ENCODE measurements at regions not wholly inside any gene's neighbourhood (a gene's known extent, or its start where the extent isn't known, plus 50 kb on each side); places are given as distances from the start of the nearest gene placed in this dataset.

GRCh38 chr2:16106619-16107018 lies 166.3 kb downstream of the MYCN start:
- no peaks in the 10 kb centered on the region for H3K79me2 ChIP-seq (ENCODE audit: control insufficient read depth in 1 of 2, insufficient read depth in 2 of 2, low read length in 2 of 2)
- no peak overlapping the region for H2BK15ac ChIP-seq (ENCODE audit: low read length)
- H2BK12ac ChIP-seq (ENCODE audit: low read depth, low read length) = peak overlapping the region; percentile 94
- CTCF ChIA-PET (ENCODE audit: partially characterized antibody) = interaction anchor here (0.9 to 5.8 kb wide), 9 partner anchors 8 to 314 kb away, joined by 3 to 28 read pairs (median 4); partner anchors contain the start of gene MYCN
- peaks cover 23 to 41% (median 33%) of the 10 kb centered on the region in 4 experiments for H3K4me1 ChIP-seq (replicated peaks in 1 of 4; ENCODE audit: control insufficient read depth in 3 of 4, insufficient read depth in 4 of 4, low read length in 3 of 4)
- peak overlapping the region; percentile 56 for H4K91ac ChIP-seq (replicated peaks; ENCODE audit: insufficient read length, low read length)
- no peaks in the 10 kb centered on the region for H3K36me3 ChIP-seq (ENCODE audit: control insufficient read depth in 2 of 4, insufficient read depth in 4 of 4, low read length in 3 of 4)
- no peaks in the 10 kb centered on the region for H3K9me3 ChIP-seq (ENCODE audit: insufficient read depth in 2 of 2, low read depth in 1 of 2, low read length in 1 of 2)
- H3K9ac ChIP-seq (replicated peaks in 1 of 4; ENCODE audit: extremely low read depth in 1 of 4, low read depth in 3 of 4, low read length in 3 of 4) = peak overlapping the region in 1 of 4 experiments; percentile 42; a peak in 2 of 7 replicates
- peak overlapping the region; percentile 93 for H3K18ac ChIP-seq (ENCODE audit: extremely low read depth, low read length)
- H3K4ac ChIP-seq (replicated peaks; ENCODE audit: insufficient read length, low read depth, low read length) = peak overlapping the region; percentile 28
- H3K4me2 ChIP-seq (ENCODE audit: insufficient read depth in 1 of 2, low read depth in 2 of 2, low read length in 2 of 2) = peak overlapping the region; percentile 76 to 96; a peak in 3 of 4 replicates
- H2AK5ac ChIP-seq (ENCODE audit: low read depth, low read length) = peak overlapping the region; percentile 91; the same call in 1 of the 2 replicates
- peak overlapping the region; percentile 77 for H4K5ac ChIP-seq (ENCODE audit: insufficient read length, low read depth, low read length)
- no peak overlapping the region for H3K23ac ChIP-seq (ENCODE audit: insufficient read length)
- no peaks in the 10 kb centered on the region for H3K79me1 ChIP-seq (ENCODE audit: low read depth, low read length)
- no peaks in the 10 kb centered on the region for H3K27me3 ChIP-seq (replicated peaks in 1 of 4; ENCODE audit: control insufficient read depth in 3 of 4, extremely low read depth in 1 of 4, insufficient read depth in 3 of 4, low read length in 3 of 4)
- FAIRE-seq (no peak), DNase-seq (ENCODE audit: low read depth in 1 of 2, low spot score in 2 of 2) (no peak)
- H4K20me1 ChIP-seq (replicated peaks in 1 of 2; ENCODE audit: control insufficient read depth in 1 of 2, insufficient read depth in 2 of 2, low read length in 2 of 2) = no peaks in the 10 kb centered on the region
- no peak overlapping the region; the same call in 1 of the 2 replicates for H2AFZ ChIP-seq (ENCODE audit: low read length)
- H3K14ac ChIP-seq (ENCODE audit: insufficient read length) = no peak overlapping the region
- POLR2A ChIA-PET (ENCODE audit: partially characterized antibody) = interaction anchor here (1.6 to 5.0 kb wide), 4 partner anchors 10 to 166 kb away, joined by 3 to 46 read pairs (median 10); partner anchors contain the start of gene MYCN
- H2BK20ac ChIP-seq (ENCODE audit: low read length) = peak overlapping the region; percentile 24; the same call in 1 of the 2 replicates
- H3K23me2 ChIP-seq (ENCODE audit: low read depth, low read length) = peaks cover 5% of the 10 kb centered on the region
- H4K8ac ChIP-seq (ENCODE audit: extremely low read depth, insufficient read depth, low read length) = no peak overlapping the region
- peak overlapping the region; percentile 66 for H2BK120ac ChIP-seq (replicated peaks; ENCODE audit: low read depth, low read length)
- H3K56ac ChIP-seq (replicated peaks; ENCODE audit: insufficient read length, low read depth, low read length) = peak overlapping the region; percentile 48
- H3K27ac ChIP-seq (ENCODE audit: low read depth, low read length) = no peak overlapping the region; the same call in 1 of the 2 replicates
- H2BK5ac ChIP-seq (ENCODE audit: low read depth, low read length) = peak overlapping the region; percentile 96
- WGBS, 2 experiments (ENCODE audit: extremely low coverage in 1 of 2, insufficient coverage in 1 of 2, insufficient read length in 1 of 2, insufficient replicate concordance in 2 of 2, low coverage in 1 of 2, low lambda C conversion rate in 2 of 2, missing lambda C conversion rate in 1 of 2) = 68% methylated on average over 6 of the region's 6 CpGs; no CpG with 5 or more reads in 1 of the 2 experiments
- H3K4me3 ChIP-seq (ENCODE audit: extremely low read depth in 1 of 4, insufficient read depth in 2 of 4, low read depth in 3 of 4, low read length in 4 of 4) = peak overlapping the region in 1 of 4 experiments; percentile 51; a peak in 1 of 8 replicates
- no peak for TF ChIP-seq ZNF274 (IDR thresholded peaks at IDR 0.05; ENCODE audit: borderline replicate concordance, extremely low read depth, low read length)
- no peak for TF ChIP-seq POLR2AphosphoS5 (IDR thresholded peaks at IDR 0.05; ENCODE audit: low read depth, low read length)
- no peak for TF ChIP-seq TAF7 (optimal IDR thresholded peaks at IDR 0.05; ENCODE audit: borderline replicate concordance, low read depth, low read length)
- no peak for TF ChIP-seq POLR2A (IDR thresholded peaks at IDR 0.05; ENCODE audit: control extremely low read depth in 1 of 2, low read depth in 2 of 2, low read length in 2 of 2)
- no peak for TF ChIP-seq CEBPB (IDR thresholded peaks at IDR 0.05; ENCODE audit: low read depth, low read length)
- TF ChIP-seq CBX5 (IDR thresholded peaks at IDR 0.05; ENCODE audit: low read depth, low read length) = no peak
- no peak for TF ChIP-seq JUN (IDR thresholded peaks at IDR 0.05; ENCODE audit: low read depth, low read length)
- no peak for TF ChIP-seq HDAC6 (IDR thresholded peaks at IDR 0.05; ENCODE audit: low read depth, low read length)
- TF ChIP-seq CREB1 (IDR thresholded peaks at IDR 0.05) = no peak
- no peak for TF ChIP-seq KDM1A (IDR thresholded peaks at IDR 0.05; ENCODE audit: borderline replicate concordance, low read length)
- TF ChIP-seq KDM4A (IDR thresholded peaks at IDR 0.05; ENCODE audit: low read depth, low read length, severe bottlenecking) = no peak
- TF ChIP-seq SP4 (IDR thresholded peaks at IDR 0.05; ENCODE audit: low read length) = no peak
- TF ChIP-seq SIX5 (IDR thresholded peaks at IDR 0.05; ENCODE audit: low read depth, low read length) = no peak
- no peak for TF ChIP-seq JUND (IDR thresholded peaks at IDR 0.05; ENCODE audit: low read length)
- TF ChIP-seq SP2 (IDR thresholded peaks at IDR 0.05; ENCODE audit: low read length) = no peak
- TF ChIP-seq SIN3A (conservative IDR thresholded peaks at IDR 0.05 in 1 of 2, IDR thresholded peaks at IDR 0.05 in 1 of 2; ENCODE audit: low read depth in 1 of 2, low read length in 2 of 2) = no peak

All from H1 (cell line).